ENCODE measurements at regions not wholly inside any gene's neighbourhood (a gene's known extent, or its start where the extent isn't known, plus 50 kb on each side); places are given as distances from the start of the nearest gene placed in this dataset.

GRCh38 chr10:124294811-124295770 is 123.6 kb downstream of the OAT start:
- no peak for TF ChIP-seq CTCF (conservative IDR thresholded peaks at IDR 0.05; ENCODE audit: low read depth, low read length)
- no peak for TF ChIP-seq CEBPB (IDR thresholded peaks at IDR 0.05; ENCODE audit: low read depth, low read length)
- no peak for TF ChIP-seq POLR2A (IDR thresholded peaks at IDR 0.05; ENCODE audit: low read depth, low read length)
- no peak for TF ChIP-seq RCOR1 (IDR thresholded peaks at IDR 0.05; ENCODE audit: insufficient replicate concordance, low read length)
- no peak for TF ChIP-seq CHD1 (IDR thresholded peaks at IDR 0.05; ENCODE audit: low read depth, low read length)
- TF ChIP-seq, protein P1, sequence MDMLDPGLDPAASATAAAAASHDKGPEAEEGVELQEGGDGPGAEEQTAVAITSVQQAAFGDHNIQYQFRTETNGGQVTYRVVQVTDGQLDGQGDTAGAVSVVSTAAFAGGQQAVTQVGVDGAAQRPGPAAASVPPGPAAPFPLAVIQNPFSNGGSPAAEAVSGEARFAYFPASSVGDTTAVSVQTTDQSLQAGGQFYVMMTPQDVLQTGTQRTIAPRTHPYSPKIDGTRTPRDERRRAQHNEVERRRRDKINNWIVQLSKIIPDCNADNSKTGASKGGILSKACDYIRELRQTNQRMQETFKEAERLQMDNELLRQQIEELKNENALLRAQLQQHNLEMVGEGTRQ (IDR thresholded peaks at IDR 0.05; ENCODE audit: low read depth, low read length), result no peak
- TF ChIP-seq, protein P2, sequence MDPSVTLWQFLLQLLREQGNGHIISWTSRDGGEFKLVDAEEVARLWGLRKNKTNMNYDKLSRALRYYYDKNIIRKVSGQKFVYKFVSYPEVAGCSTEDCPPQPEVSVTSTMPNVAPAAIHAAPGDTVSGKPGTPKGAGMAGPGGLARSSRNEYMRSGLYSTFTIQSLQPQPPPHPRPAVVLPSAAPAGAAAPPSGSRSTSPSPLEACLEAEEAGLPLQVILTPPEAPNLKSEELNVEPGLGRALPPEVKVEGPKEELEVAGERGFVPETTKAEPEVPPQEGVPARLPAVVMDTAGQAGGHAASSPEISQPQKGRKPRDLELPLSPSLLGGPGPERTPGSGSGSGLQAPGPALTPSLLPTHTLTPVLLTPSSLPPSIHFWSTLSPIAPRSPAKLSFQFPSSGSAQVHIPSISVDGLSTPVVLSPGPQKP (IDR thresholded peaks at IDR 0.05; ENCODE audit: borderline replicate concordance, low read depth, low read length), result no peak
- no peak for TF ChIP-seq SMC3 (IDR thresholded peaks at IDR 0.05; ENCODE audit: low read depth, low read length)
